HG02981 (cell line): ENCODE measurements at regions not wholly inside any gene's neighbourhood (a gene's known extent, or its start where the extent isn't known, plus 50 kb on each side); places are given as distances from the start of the nearest gene placed in this dataset.
"Not testable (repeated sequence)": the region's sequence is repeated elsewhere in the genome, so short reads cannot be mapped to it uniquely, and the experiment has no call there.

Source experiments
- ATAC-seq: cut with Tn5 transposase; IDR thresholded peaks from one replicate; pipeline ENCODE4 v1.9.1; 2021; ENCODE audit warnings: mild to moderate bottlenecking, moderate library complexity; ENCODE audit not compliant: unreplicated experiment

GRCh38 chr4:171017593-171017992, 795.6 kb upstream of the GALNTL6 start:
- no peak for ATAC-seq

GRCh38 chr4:171016145-171016544, 797.1 kb upstream of the GALNTL6 start:
- no peak for ATAC-seq

DNA sequence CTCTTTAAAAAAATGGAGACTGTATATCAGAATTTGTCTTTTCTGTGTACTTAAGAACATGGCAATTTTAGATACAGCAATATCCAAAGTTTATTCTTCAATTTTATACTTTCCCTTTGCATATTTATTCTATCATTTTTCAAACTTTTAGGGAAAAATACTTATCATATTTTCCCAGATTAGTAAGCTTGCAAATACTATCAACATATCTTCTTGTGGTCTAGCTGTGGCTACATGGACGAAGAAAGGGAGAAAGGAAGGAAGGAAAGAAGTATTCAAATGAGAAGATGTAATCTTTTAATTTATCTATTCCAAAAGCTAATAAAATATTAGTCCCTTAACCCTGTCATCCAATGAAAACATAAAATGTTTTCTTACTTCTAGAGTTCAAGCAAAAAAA, 797.8 kb upstream of the GALNTL6 start:
- no peak for ATAC-seq

GRCh38 chr4:171007618-171008390, 805.4 kb upstream of the GALNTL6 start:
- no peak for ATAC-seq

DNA sequence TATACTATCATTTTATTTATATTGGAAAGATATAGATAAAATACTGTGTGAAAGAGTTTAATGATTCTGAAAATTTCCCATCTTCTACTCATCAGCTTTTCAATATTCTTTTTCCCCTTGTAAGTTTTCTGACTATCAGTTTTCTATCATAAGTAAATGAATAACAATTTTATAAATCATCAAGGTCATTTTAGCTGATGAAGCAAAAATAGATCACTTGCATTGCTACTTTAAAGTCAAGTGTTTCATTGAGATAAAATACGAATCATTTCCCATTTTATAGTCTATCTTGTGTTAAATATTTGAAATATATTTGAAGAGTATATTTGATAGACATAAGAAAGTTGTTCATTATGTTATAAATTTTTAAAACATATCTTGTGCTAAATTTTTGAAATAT, 811.0 kb upstream of the GALNTL6 start:
- no peak for ATAC-seq

- ATAC-seq, result peak; percentile 91
These were observed 822.1 kb upstream of the GALNTL6 start for GRCh38 chr4:170990989-170991589.

GRCh38 chr4:170988446-170988845, 824.8 kb upstream of the GALNTL6 start:
- ATAC-seq, result no peak

- no peak for ATAC-seq
These were observed 833.5 kb upstream of the GALNTL6 start for GRCh38 chr4:170979736-170980135.

DNA sequence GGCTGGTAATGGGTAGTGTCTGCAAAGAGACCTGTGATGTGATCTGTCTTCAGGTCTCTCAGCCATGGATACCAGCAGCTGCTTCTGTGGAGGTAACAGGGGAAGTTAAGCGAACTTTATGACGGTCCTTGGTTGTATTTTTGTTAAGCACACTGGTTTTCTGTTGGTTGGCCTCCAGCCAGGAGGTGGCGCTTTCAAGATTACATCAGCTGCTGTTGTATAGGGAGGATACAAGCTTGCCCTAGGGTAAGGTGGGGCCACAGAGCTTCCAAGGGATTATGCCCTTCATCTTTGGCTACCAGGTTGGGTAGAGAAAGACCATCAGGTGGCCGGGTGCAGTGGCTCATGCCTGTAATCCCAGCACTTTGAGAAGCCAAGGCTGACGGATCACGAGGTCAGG, 834.2 kb upstream of the GALNTL6 start:
- no peak for ATAC-seq

- ATAC-seq, result no peak
These were observed 859.3 kb upstream of the AADAT start for GRCh38 chr4:170949084-170949483.

DNA sequence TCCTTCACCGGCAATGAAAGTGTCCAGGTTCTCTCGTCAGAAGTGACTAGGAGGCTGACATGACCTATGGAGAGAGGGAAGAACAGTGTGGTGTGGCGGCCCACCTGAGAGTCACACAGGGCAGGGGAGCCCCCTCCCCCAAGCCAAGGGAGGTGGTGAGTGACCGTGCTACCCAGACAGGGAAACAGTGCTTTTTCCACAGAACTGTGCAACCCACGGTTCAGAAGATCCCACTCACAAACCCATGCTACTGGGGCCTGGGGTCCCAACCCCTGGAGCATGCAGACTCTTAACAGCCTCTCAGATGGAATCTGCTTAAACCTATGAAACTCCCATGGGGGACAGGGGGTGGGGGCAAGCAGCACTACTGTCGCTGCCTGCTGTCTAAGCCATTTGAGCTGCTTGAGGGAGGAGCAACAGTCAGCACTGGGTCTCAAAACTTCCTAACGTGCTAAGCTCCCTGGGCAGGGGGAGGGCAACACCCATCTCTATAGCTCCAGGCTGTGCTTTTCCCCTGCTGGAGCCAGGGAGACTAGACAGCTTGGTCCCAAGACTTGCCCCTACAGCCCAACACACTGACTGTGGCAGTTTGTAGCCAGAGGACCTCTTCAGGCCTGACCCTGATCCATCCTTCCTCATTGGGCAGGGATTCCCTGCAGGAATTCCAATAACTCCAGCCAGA, 850.4 kb upstream of the AADAT start:
- no peak for ATAC-seq

DNA sequence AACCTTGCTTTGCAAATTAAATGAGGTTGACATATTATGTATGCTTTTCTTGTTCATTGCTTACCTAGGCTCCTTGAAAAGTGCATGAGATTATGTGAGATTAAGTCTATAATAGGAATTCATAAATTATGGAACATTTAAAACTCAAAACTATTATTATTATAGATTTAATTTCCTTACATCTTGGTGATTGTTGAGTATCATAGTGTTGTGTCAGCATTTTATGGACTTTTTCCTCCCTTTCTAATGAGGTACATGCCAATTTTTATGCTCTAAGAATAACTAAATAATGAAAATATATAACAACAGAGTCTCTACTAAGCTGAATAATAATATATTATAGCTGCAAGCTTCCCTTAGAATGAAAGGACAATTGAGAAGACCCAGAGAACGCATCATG, 848.8 kb upstream of the AADAT start:
- ATAC-seq, result no peak

DNA sequence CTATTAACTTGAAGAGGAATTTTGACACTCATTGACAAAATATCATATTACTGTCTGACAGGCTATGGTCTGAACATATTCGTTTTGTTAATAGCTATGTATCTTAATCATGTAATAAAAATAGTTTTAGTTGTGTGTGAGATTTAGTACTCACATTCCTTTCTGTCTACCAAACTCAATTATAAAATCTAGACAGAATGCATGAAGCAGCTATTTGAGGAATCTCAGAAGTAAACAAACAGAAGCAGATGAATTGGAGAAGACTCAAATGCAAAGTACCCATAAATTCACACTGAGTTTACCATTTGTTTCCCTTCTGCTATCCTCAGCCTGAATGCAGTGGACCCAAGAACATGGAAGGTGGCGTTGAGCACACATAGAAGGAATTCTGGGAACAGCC, 841.6 kb upstream of the AADAT start:
- ATAC-seq, result no peak

GRCh38 chr4:170888660-170889059, 798.9 kb upstream of the AADAT start:
- ATAC-seq, result no peak

GRCh38 chr4:170887396-170887795, 797.6 kb upstream of the AADAT start:
- no peak for ATAC-seq

DNA sequence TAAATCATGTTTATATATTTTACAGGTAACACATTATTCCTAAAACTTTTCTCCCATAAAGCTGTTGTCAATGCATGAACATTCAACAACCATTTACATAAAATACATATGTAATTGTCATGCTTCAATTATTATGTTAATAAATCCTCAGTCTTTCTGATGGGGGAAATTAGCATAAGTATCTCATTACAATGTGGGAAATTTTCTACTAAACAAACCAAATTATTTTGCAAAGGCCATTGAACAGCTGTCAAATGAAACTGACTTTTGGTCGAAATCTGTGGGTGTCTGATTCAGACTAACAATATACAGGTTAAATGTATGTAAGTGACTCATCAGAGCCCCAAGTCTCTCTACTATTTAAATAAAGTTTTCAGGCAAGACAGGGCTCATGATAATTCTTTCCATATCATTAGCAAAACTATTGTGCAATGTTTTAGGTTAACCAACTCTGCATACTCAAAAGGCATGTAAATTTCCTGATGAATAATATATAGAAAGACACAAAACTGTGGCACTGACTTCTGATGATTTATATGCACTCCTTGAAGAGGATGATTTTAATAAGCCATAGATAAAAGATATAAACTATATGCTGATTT, 795.3 kb upstream of the AADAT start:
- no peak for ATAC-seq

DNA sequence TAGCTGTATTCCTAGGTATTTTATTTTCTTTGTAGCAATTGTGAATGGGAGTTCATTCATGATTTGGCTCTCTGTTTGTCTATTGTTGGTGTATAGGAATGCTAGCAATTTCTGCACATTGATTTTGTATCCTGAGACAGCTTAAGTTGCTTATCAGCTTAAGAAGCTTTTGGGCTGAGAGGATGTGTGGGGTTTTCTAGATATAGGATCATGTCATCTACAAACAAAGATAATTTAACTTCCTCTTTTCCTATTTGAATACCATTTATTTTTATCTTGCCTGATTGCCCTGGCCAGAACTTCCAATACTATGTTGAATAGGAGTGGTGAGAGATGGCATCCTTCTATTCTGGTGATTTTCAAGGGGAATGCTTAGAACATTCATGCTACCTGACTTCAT, 791.9 kb upstream of the AADAT start:
- not testable (repeated sequence) for ATAC-seq

GRCh38 chr4:170875868-170876267, 786.1 kb upstream of the AADAT start:
- ATAC-seq, result no peak

DNA sequence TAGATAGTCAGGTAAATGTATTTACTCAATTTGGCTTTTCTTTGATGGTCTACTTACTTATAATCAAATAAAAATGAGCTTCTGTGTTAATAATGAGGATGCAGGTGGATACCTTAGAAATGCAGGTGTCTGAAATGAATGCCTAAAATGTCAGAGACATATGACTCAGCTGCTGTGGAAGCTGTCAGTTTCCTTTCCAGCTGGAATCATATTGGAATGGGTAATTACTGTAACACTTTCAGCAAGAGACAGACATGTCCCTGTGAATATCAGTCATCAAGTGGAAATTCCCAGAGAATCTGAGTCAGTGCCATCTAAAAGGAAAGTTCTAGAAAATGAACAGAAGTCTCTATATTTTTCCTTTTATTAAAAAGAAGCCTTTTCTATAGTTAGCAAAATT, 783.0 kb upstream of the AADAT start:
- ATAC-seq, result no peak

DNA sequence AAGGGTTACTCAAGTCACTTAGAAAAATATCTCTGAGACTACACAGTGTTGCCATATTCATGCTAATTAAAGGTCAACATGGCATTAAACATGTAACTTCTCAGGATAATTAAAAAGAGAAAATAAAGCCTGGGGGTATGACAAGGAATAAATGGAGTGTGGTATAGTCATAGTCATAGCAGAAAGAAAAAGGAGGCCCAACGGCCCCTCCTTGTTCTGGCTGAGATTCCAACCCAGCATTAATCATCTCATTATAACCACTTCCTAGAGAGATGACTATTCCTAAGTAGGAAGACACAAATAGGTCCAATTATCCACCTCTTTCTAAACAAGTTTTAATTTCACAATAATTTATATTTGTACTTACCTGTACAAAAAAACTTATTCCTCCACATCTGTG, 778.4 kb upstream of the AADAT start:
- no peak for ATAC-seq

- no peak for ATAC-seq
These were observed 764.3 kb upstream of the AADAT start for GRCh38 chr4:170854097-170854496.
